IMR-90 (cell line): ENCODE measurements at regions not wholly inside any gene's neighbourhood (a gene's known extent, or its start where the extent isn't known, plus 50 kb on each side); places are given as distances from the start of the nearest gene placed in this dataset.

Experiments
- BHLHE40 ChIP-seq: fragments of 150-350 bp; IDR thresholded peaks from 2 replicates; pipeline ENCODE4 v1.6.1; 2016; ENCODE audit warnings: mild to moderate bottlenecking, low read depth, low read length
- CEBPB ChIP-seq: IDR thresholded peaks from 2 replicates; pipeline ENCODE4 v1.6.1; 2012; ENCODE audit warnings: low read depth, low read length, improper control_type of control experiment
- CTCF ChIP-seq: conservative IDR thresholded peaks from 2 replicates; pipeline ENCODE4 v1.5.1; 2012; ENCODE audit warnings: mild to moderate bottlenecking, low read depth, low read length, improper control_type of control experiment
- MAFK ChIP-seq: IDR thresholded peaks from 2 replicates; pipeline ENCODE4 v1.6.1; 2012; ENCODE audit warnings: low read depth, low read length, improper control_type of control experiment
- MAZ ChIP-seq: IDR thresholded peaks from 2 replicates; pipeline ENCODE4 v1.6.1; 2012; ENCODE audit warnings: low read depth, mild to moderate bottlenecking, low read length, improper control_type of control experiment, moderate library complexity, borderline replicate concordance
- POLR2A ChIP-seq: IDR thresholded peaks from 2 replicates; pipeline ENCODE4 v1.6.1; 2012; ENCODE audit warnings: mild to moderate bottlenecking, low read depth, low read length
- RAD21 ChIP-seq: IDR thresholded peaks from 2 replicates; pipeline ENCODE4 v1.6.1; 2012; ENCODE audit warnings: low read length, improper control_type of control experiment
- RFX5 ChIP-seq: IDR thresholded peaks from 2 replicates; pipeline ENCODE4 v1.8.0; 2012; ENCODE audit warnings: low read depth, mild to moderate bottlenecking, low read length, moderate library complexity
- SMC3 ChIP-seq: fragments of 150-350 bp; IDR thresholded peaks from 2 replicates; pipeline ENCODE4 v1.6.1; 2016; ENCODE audit warnings: low read depth, mild to moderate bottlenecking, antibody characterized with exemption, low read length, moderate library complexity
- TF ChIP-seq, protein P1 (sequence below): fragments of 150-350 bp; IDR thresholded peaks from 2 replicates; pipeline ENCODE4 v1.6.1; 2017; ENCODE audit warnings: mild to moderate bottlenecking, antibody characterized with exemption, low read length, low read depth
- TF ChIP-seq, protein P2 (sequence below): fragments of 150-350 bp; IDR thresholded peaks from 2 replicates; pipeline ENCODE4 v1.6.1; 2016; ENCODE audit warnings: low read depth, mild to moderate bottlenecking, low read length, moderate library complexity, borderline replicate concordance

DNA sequence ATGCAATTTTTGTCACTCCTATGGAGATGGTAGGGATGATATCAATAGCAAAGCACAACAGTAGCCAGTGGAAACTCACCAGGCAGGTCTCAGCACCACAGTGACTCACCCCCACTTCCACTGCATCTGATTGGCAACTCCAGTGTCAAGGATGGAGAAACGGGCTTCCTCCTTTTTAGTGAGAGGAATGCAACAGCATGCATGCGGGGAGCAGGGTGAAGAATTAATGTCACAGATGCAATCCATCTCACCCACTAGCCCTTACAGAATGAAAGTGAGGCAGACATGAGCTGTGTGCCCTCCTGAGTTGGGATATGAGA, 467.0 kb upstream of the C16orf82 start:
- TF ChIP-seq BHLHE40 = no peak
- no peak for TF ChIP-seq CTCF
- TF ChIP-seq POLR2A = no peak
- TF ChIP-seq RAD21 = no peak
- no peak for TF ChIP-seq RFX5
- TF ChIP-seq, protein P1, sequence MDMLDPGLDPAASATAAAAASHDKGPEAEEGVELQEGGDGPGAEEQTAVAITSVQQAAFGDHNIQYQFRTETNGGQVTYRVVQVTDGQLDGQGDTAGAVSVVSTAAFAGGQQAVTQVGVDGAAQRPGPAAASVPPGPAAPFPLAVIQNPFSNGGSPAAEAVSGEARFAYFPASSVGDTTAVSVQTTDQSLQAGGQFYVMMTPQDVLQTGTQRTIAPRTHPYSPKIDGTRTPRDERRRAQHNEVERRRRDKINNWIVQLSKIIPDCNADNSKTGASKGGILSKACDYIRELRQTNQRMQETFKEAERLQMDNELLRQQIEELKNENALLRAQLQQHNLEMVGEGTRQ = no peak
- no peak for TF ChIP-seq MAFK
- TF ChIP-seq MAZ = no peak
- TF ChIP-seq, protein P2, sequence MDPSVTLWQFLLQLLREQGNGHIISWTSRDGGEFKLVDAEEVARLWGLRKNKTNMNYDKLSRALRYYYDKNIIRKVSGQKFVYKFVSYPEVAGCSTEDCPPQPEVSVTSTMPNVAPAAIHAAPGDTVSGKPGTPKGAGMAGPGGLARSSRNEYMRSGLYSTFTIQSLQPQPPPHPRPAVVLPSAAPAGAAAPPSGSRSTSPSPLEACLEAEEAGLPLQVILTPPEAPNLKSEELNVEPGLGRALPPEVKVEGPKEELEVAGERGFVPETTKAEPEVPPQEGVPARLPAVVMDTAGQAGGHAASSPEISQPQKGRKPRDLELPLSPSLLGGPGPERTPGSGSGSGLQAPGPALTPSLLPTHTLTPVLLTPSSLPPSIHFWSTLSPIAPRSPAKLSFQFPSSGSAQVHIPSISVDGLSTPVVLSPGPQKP = no peak
- TF ChIP-seq CEBPB = no peak
- no peak for TF ChIP-seq SMC3
